Right lung (tissue), 2 donors: ENCODE measurements at regions not wholly inside any gene's neighbourhood (a gene's known extent, or its start where the extent isn't known, plus 50 kb on each side); places are given as distances from the start of the nearest gene placed in this dataset.

ENCODE experiments used
- DNase-seq, 2 donors: peaks; one replicate each; pipeline ENCODE4 v3.0.0-alpha.2; 2013

DNA sequence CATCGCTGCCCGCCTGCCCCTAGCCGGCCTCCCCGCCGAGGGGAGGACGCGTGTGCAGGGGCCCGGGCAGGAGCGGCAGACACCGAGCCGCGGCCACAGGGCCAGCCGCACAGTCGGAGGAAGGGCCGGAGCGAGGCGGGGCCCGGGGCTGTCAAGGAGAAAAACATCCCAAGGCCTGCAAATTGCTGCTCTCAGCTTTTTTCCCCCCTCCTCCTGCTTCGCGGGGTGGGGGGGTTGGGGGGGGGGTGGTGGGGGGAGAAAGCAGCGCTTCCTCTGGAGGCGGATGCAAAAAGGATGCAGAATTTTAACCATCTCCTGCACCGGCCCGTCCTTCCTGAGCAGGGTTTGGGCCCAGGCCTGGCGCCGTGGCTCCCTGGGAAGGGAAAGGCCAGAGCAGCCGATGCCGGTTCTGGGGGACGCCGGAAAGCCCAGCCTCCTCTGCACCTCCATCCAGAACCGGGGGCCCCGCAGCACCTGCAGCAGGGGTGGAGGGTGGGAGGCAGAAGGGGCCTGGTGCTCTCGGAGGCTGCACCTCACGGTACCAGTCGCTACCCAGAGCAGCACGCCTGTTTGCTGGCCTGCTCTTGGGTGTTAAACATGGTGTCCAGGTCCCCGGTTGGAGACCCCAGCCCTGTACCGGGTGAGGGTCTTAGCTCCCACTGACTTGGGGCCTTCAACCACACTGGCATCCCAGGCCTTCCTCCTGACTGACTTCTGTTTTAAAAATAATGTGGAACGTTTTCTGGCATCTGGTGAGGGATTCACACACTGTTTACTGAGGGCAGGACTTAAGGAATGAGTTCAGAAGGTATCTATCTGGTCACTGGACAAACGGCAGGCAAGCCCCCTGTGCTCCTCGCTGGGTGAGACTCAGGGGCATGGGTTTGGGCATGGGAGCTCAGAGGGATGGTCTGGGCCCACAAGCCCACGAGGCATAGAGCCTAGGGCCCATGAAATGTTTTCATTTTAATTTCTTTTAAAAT is 77.4 kb upstream of the WNT7B start:
- DNase-seq: peak in 1 of 2 donors; percentile 77

DNA sequence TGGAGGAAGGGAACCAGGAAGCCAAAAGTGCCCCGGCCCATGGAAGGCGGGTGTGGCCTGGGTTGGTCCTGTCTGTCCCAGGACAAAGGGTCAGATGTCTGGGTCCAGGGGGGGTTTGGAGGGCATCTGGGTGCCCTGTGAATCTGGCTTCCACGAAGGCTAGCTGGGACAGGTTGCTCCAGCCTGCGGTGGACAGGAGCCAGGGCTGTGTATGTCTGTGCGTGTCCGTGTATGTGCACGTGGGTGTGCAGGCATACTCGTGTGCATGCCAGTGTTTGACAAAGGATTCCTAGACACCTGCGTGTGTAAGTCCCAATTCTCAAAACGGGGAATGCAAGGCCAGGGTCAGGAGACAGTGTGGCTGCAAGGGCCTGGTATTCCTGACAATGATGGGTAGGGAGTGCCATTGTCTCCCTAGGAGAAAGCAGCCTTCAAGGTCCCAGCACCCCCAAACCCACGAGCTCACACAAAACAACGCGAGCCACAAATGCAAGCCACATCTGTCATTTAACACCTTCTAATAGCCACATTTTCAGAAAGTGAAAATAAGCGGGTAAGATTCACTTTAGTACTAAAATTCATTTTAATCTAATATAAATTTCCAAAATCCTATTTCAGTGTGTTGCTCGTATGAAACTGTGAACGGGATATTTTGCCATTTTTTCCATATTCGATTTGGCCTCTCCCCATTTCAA is 78.4 kb upstream of the WNT7B start:
- DNase-seq: no peak

DNA sequence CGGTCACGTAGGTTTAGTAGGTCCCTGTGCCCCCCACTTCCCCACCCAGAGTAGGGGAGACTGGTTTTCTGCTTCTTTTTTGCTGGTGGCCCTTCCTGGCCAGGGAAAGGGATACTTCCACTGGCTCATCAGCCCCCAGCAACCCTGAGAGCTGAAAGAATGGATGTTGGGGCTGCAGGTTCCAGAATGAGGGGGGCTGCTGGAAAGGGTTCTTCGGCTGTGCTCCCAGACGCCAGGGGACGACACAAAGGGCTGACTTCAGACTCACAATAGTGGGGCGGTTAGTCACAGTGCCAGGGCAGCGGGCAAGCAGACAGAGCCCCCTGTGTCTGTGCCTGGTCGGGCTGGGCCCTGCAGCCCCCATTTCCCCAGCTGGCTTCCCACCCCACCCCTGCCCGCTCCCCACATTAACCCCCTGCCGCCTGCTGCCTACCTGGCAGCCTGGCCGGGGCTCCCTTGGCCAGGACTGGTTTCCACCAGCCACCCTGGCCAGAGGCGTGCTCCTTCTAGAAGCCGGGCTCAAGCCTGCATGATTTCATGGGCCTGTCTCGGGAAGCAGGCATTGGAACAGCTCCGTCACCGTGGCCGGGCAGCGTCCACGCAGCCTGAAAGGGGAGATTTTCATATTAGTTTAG is 79.1 kb upstream of the WNT7B start:
- no peak for DNase-seq

DNA sequence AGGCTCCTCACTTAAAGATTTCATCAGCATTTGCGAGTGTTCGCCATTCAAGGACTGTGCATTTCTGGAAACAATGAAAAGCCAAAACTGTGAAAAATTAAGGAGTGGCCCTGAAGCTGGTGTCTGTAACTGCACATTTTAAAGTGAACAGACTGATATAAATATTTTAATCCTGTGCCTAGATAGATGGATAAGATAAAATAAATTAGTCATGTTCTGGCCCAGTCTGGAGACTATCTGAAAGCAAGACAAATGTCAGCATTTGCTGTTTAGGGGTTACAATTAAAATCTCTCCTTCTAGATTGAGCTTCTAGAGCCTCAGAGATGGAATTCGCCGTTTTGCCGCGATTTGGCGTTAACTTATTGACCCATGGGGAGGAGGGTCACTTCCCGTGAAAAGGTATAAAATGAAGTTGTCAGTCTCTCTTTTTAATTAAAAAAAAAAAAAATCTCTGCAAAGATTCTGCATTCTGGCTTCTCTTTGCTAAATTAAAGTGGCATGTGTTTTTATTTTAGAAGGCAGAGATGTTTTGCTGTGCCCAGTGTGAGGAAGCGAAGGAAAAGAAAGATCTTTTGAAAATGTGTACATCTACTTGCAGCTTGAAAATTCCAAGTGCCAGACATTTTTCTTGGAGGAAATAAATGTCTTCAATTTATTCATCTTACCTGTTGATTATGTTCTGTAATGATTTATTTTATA is 79.7 kb upstream of the WNT7B start:
- no peak for DNase-seq

DNA sequence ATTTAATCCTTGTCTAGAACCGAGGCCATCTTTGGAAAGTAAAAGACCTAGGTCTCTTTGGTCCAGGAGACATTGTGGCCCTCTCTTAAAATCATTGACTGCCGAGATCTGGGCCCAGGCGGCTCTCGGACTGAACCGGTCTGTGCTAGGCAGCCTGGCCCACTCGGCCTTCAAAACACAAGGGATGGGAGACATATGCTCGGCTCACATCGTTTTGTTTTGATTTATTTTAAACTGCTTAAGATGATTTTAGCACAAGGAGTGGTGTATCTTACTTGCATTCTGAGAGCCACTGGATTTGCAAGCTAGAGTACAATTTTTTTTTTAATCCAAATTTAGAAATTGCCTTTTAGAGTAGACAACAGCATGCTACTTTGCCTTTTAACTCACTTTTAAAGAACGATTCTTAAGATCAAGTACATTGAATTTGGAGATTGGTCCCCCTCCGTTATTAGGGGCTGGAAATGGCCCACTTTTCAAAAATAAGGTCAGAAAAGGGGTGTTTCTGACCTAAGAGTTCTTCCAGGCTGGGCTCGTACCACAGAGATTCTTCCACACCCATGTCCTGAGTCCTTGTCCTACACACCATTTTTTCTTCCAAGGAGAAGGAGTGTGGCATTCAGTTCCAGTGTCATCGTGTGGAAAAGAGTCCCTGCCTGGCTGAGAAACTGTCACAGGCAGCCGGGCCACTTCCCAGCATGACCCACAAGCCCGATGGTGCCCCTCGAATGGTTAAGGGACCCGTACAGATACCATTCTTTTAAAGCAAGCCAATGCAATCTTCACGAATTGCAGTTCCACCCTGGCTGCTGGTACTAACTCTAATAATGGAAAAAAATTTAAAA is 80.5 kb upstream of the WNT7B start:
- DNase-seq: no peak

DNA sequence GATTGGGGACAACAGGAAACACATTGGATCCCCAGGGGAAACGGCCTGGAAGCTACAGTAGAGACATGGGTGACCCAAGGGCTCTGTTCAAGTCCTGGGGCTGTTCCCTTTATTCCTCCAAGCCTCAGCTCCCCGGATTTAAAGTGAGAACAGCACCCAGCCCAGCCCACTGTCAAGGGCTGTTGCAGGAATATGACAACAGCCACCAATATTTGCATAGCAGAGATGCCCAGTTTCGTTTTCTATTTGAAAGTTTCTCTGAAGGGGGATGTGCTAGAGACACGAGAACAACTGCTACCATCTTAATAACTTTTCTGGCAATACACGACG is 81.1 kb upstream of the WNT7B start:
- DNase-seq: no peak

DNA sequence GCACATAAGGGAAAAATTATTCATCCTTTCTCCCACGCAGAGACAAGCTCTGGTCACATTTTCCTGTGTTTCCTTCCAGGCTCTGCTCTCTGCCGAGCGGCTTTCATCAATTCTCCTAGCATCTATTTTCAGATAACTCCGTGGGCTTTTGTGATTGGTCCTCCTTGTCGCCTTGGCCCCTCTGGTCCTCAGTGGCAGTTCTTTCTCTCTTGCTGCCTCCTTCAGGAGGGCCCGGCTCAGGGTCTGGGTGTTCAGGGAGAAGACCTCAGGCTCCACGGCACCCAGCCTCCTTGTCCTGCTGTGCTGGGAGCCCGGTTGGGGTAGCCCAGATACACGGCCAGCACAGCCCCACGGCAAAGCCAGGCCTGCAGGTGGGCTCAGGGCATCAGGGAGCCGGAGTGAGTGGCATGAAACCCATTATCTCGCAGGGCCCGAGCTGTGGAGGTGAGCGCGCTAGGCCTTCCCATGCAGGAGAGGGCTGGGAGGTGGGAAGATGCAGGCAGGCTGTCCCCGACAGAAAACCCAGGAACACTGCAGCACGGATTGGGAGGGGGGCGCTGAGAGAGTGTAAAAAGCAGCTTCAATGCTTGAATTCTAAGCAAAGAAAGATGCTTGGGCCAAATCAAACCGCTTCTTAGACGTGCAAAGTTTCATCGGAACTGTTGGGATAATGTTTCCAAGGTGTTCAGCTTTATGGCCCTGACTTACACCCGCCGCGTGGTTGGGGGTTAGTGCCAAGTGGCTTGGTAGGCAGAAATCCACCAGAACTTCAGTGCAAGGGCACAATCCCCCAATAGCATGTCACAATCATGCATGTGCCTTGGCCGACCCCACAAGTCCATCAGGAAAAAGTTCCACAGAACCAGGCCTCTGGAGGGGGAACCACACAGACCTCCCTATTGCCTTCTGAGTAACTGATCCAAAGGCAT is 81.9 kb upstream of the WNT7B start:
- no peak for DNase-seq

DNA sequence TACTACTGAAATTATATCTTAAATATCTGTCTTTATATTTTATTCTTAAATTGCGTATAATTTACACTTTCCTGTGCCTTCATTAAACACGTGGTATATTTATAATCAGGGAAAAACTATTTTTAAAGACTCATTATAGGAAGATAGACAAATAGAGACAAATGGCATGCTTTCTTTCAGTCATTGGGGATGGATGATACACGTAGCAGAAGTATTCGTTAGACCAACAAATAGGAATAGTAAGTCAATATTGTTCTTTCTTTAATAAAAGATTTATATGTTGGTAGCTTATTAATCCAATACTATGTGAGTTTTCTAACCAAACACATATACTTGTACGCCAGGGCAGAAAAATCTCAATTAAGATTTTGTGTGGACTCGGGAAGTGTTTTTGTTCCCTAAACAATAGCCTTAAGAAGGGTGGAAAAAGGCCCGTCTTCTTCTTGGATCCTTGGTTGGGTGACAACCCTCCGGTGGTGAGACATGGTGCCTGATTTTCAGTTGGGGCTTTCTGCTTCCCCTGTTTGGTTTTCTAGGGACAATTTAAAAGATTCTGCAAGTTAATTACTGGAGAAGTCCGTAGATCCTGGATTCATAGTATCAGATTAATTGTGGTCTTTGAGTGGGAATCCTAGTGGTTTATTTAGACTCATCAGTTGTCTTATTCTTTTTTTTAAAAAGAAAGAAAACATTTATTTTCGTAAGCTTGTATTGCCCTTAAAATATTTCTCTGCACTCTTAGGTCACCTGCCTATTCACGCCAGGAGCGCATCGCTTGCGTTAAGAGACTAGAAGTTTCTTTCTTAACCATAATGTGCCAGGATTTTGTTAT is 83.5 kb upstream of the WNT7B start:
- no peak for DNase-seq

DNA sequence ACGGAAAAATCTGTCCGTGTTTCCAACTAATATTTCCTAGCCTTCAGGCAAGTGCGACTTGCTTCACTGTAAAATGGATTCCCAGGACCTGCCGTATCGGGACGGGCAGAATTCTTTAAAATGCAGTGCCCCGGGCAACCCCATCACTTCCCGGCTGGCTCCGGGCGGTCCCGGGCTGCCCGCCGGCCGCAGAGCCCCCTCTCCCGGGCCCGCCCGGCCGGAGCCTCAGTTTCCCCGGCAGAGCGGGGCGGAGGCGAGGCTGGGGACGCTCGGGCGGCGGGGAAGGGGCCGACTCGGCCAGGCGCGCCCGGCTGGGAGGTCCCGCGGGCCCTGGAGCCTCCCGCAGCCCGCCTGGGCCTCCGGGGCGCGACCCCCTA is 84.2 kb upstream of the WNT7B start:
- DNase-seq: no peak

DNA sequence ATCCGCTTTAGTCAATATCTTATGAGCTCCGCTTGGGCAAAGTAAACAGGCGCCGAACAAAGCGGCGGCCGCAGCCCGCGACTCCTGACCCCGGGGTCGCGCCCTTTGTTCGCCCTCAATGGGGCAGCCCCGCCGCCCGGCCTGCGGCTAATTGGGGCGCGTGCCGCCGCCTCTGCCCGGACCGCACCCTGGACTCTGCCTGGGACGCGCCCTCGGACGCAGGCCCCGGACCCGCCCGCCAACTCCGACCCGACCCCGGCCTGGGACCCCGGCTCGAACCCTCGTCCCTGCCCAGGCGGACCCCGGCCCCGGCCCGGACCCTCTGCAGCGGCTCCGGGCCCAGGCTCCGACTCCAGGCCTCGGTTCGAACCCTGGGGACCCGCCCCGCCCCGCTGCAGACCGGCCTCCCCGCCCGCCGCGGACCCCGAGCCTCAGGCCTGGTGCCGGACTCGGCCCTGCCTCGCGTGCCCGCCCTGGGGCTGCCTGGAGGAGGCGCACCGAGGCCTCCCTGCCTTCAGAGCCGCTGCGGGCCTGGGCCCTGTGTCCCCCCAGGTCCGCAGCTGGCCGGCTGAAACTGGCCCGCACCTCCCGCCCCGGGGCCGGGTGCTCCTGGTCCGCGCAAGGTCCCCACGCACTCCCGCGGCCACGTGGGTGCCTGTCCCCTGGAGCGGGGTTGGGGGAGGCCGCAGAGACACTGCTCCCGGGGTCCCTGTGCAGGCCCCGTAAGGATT is 84.7 kb upstream of the WNT7B start:
- no peak for DNase-seq

DNA sequence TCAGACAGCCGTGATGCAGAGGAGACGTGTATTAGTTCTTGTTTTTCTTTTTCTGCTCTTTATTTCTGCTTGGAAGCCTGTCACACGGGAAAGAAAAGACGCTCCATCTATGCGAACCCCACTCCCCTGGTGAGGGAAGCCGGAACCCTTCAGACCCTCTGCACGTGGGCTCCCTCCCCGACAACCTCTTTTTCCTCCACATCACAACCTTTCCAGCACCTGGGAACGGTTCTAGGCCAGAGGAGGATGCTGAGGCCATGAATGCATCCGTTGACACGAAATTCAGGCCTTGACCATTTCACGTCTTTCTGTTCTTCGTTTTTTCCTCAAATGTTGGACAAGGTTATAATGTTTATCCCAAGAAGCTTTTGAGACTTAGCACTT is 85.3 kb upstream of the WNT7B start:
- DNase-seq: no peak

DNA sequence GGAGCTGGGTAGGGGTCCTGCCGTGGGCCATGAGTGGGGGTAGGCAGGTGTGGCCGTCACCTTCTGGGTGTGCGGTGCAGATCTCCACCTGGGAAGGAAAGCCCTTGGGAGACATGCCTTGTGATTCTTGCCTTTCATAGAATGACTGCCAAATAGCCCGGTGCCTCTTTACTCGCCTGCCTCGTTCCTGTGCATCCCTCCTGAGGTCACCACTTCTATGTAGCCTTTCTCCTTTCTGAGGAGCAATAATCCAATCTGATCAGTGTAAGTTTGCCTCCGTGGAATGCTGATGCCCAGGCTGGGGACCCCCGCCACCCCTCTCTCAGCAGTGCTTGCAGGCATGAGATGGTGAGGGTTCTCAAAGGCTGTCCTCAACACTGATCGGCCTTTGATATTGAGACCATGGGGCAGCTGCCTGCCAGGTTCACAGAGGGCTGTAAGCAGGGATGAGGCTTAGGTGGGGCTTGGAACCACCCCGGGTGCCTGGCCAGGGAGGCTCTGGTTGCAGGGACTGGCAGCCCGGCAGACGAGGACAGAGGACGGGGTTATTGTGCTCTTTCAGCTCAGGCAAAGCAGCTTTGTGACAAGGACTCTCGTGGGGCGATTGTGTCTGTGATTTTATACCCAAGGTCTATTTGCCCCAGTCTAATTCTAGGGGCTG is 86.1 kb upstream of the WNT7B start:
- no peak for DNase-seq

DNA sequence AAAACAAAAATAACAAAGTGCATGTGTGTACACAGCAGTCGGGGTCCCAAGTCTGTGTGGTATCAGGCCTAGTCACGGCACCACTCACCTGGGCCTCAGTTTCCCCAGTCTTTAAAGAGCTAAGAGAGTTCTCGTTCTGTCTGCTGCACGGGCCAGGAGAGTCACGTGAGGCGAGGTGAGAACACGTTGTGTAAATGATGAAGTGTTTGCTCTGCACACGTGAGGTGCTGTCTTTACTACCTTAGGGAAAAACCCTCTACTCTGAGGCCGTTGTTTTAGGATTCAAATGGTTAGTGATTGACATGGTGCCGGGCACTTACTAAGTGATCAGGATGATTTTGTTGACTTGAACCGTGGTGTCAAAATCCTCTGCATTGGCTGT is 86.5 kb upstream of the PPARA start:
- no peak for DNase-seq

DNA sequence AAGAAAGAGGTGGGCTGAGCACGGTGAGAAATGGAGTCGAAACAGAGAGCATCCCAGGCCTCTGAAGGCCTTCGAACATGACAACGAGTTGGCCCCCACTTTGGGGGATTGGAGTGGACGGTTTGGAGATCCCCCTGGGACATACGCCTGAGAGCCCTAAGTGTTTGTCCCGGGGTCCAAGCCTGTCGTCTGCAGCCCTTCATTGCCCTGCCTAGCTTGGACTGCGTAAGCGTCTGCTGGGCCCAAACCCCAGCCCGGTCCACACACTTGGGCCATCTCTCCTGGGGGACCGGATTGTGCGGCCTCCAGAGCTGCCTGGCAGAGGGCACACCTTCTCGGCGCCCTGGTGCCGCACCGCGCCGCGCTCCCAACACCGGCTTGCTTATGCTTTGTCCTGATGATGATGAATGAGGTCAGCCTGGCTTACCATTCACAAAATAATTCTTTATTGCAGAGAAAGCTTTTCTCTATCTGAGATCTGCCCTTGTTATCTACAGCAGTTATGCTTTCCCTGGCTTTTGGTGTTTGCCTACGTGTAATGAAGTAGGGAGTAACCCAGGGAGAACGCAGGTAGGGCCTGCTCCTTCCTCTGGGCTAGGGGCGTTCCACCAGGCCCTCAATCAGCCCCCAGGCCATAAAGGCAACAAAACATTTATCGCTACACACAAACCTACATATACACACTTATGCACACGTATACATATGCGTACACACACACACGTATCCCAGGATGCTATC is 85.9 kb upstream of the PPARA start:
- DNase-seq: no peak

DNA sequence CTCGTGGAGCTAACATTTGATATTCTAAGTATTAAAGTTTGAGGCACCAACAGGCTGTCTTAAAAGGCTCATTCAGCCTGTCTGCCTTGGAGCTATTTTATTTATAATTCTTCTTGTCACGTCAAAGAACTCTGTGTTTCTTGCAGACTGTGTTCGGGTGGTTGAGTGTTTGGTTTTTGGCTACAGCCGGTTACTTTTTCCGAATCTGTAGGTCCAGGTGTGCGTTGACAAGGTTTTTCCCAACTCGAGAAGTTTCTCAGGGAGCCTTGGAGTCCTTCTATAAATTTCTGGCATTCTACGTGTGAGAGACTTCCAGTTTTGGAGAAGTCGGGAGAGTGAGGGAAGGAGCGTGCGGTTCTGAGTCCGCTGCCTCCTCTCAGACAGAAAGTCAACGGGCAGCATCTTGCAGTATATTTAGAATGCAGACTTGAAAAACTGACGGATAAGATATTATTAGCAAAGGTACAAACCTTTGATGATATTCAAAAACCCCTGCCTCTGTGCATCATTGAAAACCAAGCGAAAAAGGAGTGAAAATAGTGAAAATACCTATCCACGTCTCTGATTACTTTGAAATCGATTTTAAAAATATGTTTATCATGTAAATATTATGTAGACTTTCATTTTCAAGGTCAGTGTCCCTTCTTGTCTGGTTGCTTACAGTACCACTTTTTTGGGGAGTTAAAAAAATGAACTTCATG is 85.2 kb upstream of the PPARA start:
- no peak for DNase-seq

DNA sequence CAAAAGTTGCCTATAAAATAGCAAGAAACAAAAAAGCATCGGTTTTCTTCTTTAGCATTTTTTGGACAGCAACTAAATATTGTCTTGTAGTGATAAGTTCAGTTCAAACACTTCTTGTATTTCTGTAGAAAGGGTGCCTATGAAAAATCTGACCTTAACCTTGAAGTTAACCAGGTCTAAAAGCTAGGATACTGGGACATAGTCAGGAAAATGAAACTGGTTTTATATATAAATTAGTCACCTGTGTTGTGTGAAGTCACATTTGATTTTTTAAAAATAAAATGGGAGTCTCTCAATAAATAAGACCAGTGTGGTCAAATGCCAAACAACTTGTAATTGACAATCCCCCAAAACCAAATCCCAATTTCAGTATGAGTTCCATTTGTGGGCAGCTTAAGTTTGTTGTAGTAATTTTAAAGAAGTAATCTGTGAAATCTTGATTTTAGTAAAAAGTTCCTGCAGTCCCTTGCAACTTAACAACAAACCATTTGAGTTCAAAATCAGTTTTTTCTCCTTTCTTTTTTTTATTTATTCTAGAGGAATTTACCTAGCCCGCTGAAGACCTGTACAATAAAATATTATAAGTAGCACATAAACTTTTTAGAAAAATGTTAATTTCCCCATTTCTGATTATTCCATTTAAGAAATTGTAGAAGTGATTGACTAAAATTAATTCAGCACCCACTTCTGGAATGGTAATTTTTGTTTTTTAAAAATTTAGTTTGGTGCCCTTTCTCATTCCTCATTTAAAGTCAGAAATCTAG is 84.5 kb upstream of the PPARA start:
- no peak for DNase-seq
